ENCODE measurements at regions not wholly inside any gene's neighbourhood (a gene's known extent, or its start where the extent isn't known, plus 50 kb on each side); places are given as distances from the start of the nearest gene placed in this dataset.

DNA sequence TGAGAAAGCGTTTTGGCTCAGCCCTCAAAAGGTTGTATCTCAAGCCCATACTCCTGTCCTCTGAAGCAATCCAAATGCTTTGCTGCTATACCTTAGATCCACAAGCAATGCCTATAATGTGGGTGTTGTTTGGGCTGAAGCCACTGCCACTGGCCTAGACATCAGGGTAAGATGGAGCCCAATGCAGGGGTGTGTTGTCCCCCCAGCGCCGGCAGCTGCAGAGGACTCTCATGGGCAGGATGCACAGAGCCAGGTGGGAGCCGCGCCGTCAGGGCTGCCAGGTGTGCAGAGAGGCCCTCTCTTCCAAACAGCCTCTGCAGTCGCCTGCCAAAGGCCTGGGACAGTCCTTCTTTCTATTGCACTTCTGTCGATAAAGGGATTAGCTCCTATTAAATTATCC lies 205.2 kb upstream of the SHH start:
- H3K9me3 ChIP-seq (ENCODE audit: control insufficient read depth in 4 of 4, low read length in 3 of 4), result no peaks in the 10 kb centered on the region
- 87% methylated on average over 8 of the region's 8 CpGs for WGBS
- DNase-seq (ENCODE audit: low spot score), result no peak
- TF ChIP-seq HNF4G (IDR thresholded peaks at IDR 0.05) (no peak), RXRA (IDR thresholded peaks at IDR 0.05) (no peak)
- TF ChIP-seq, protein P1, sequence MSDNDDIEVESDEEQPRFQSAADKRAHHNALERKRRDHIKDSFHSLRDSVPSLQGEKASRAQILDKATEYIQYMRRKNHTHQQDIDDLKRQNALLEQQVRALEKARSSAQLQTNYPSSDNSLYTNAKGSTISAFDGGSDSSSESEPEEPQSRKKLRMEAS (IDR thresholded peaks at IDR 0.05), result no peak
- no peak overlapping the region for H3K27ac ChIP-seq (ENCODE audit: low read depth in 1 of 2, low read length in 2 of 2)
- H3K9ac ChIP-seq (ENCODE audit: low read depth in 1 of 2, low read length in 2 of 2), result no peak overlapping the region
- no peaks in the 10 kb centered on the region for H3K4me1 ChIP-seq (ENCODE audit: control insufficient read depth in 4 of 4, insufficient read depth in 4 of 4, low read length in 3 of 4)
- H3K4me3 ChIP-seq (ENCODE audit: low read depth in 1 of 3, low read length in 3 of 3), result no peak overlapping the region
- no peaks in the 10 kb centered on the region for H3K27me3 ChIP-seq (ENCODE audit: control insufficient read depth in 4 of 4, insufficient read depth in 4 of 4, low read length in 3 of 4)
- H3K36me3 ChIP-seq (ENCODE audit: control insufficient read depth in 4 of 4, insufficient read depth in 3 of 4, low read depth in 1 of 4, low read length in 3 of 4), result no peaks in the 10 kb centered on the region

DNA sequence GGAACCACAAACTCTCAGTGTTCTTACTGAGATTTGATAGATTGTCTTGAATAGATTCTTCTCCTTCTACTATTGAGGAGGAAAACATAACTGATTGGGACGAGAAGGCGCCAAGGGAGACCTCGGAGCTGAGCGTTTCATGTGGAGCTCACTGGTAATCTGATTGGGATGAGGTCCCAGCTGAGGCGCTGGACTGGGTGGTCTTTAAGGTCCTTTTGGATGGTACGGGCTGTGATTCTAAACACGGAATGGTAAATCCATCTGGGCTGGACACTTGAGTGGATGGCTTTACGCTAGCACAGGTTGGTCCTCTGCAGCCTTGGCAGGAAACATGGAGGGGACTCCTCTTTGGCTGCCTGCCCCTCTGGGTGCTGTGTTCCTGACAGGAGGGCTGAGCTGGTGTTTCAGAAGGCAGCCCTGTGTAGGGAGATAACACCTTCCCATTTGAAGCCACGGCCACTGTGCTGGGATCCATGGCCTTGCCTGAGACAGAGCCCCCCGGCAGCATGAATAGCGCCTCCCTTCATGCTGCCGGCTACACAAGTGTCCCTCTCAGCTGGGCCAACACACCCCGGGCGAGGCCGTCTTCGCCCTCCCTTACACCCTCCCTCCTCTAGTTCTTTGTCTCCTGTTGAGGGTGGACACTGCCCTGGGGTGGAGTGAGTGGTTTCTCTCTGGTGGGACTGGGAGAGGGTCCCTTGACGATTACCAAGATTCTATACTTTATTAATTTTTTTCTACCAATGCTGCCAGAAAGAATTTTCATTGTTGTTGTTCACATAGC lies 203.2 kb upstream of the SHH start:
- Histone ChIP-seq H3K9ac (ENCODE audit: low read depth in 1 of 2, low read length in 2 of 2) (no peak overlapping the region), H3K9me3 (ENCODE audit: control insufficient read depth in 4 of 4, low read length in 3 of 4) (no peaks in the 10 kb centered on the region), H3K27ac (ENCODE audit: low read depth in 1 of 2, low read length in 2 of 2) (no peak overlapping the region), H3K27me3 (ENCODE audit: control insufficient read depth in 4 of 4, insufficient read depth in 4 of 4, low read length in 3 of 4) (no peaks in the 10 kb centered on the region), H3K4me1 (ENCODE audit: control insufficient read depth in 4 of 4, insufficient read depth in 4 of 4, low read length in 3 of 4) (no peaks in the 10 kb centered on the region), H3K36me3 (ENCODE audit: control insufficient read depth in 4 of 4, insufficient read depth in 3 of 4, low read depth in 1 of 4, low read length in 3 of 4) (no peaks in the 10 kb centered on the region), H3K4me3 (ENCODE audit: low read depth in 1 of 3, low read length in 3 of 3) (no peak overlapping the region)
- 93% methylated on average over 17 of the region's 17 CpGs for WGBS
- DNase-seq (ENCODE audit: low spot score), result no peak
- TF ChIP-seq, protein P2, sequence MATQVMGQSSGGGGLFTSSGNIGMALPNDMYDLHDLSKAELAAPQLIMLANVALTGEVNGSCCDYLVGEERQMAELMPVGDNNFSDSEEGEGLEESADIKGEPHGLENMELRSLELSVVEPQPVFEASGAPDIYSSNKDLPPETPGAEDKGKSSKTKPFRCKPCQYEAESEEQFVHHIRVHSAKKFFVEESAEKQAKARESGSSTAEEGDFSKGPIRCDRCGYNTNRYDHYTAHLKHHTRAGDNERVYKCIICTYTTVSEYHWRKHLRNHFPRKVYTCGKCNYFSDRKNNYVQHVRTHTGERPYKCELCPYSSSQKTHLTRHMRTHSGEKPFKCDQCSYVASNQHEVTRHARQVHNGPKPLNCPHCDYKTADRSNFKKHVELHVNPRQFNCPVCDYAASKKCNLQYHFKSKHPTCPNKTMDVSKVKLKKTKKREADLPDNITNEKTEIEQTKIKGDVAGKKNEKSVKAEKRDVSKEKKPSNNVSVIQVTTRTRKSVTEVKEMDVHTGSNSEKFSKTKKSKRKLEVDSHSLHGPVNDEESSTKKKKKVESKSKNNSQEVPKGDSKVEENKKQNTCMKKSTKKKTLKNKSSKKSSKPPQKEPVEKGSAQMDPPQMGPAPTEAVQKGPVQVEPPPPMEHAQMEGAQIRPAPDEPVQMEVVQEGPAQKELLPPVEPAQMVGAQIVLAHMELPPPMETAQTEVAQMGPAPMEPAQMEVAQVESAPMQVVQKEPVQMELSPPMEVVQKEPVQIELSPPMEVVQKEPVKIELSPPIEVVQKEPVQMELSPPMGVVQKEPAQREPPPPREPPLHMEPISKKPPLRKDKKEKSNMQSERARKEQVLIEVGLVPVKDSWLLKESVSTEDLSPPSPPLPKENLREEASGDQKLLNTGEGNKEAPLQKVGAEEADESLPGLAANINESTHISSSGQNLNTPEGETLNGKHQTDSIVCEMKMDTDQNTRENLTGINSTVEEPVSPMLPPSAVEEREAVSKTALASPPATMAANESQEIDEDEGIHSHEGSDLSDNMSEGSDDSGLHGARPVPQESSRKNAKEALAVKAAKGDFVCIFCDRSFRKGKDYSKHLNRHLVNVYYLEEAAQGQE (IDR thresholded peaks at IDR 0.05), result no peak
- TF ChIP-seq HNF4A (conservative IDR thresholded peaks at IDR 0.05) (no peak), HNF4G (IDR thresholded peaks at IDR 0.05) (no peak), YY1 (IDR thresholded peaks at IDR 0.05) (no peak), JUND (IDR thresholded peaks at IDR 0.05) (no peak), TAF1 (conservative IDR thresholded peaks at IDR 0.05) (no peak), GABPA (IDR thresholded peaks at IDR 0.05 in 1 of 2, conservative IDR thresholded peaks at IDR 0.05 in 1 of 2) (no peak), SP1 (IDR thresholded peaks at IDR 0.05) (no peak), FOXA2 (IDR thresholded peaks at IDR 0.05) (no peak), RXRA (IDR thresholded peaks at IDR 0.05) (no peak), RAD21 (IDR thresholded peaks at IDR 0.05) (no peak), FOXA1 (IDR thresholded peaks at IDR 0.05) (no peak), NR2F2 (IDR thresholded peaks at IDR 0.05) (no peak), EGR1 (IDR thresholded peaks at IDR 0.05; ENCODE audit: low read depth in 2 of 2) (no peak)
- TF ChIP-seq, protein P3, sequence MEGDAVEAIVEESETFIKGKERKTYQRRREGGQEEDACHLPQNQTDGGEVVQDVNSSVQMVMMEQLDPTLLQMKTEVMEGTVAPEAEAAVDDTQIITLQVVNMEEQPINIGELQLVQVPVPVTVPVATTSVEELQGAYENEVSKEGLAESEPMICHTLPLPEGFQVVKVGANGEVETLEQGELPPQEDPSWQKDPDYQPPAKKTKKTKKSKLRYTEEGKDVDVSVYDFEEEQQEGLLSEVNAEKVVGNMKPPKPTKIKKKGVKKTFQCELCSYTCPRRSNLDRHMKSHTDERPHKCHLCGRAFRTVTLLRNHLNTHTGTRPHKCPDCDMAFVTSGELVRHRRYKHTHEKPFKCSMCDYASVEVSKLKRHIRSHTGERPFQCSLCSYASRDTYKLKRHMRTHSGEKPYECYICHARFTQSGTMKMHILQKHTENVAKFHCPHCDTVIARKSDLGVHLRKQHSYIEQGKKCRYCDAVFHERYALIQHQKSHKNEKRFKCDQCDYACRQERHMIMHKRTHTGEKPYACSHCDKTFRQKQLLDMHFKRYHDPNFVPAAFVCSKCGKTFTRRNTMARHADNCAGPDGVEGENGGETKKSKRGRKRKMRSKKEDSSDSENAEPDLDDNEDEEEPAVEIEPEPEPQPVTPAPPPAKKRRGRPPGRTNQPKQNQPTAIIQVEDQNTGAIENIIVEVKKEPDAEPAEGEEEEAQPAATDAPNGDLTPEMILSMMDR (IDR thresholded peaks at IDR 0.05; ENCODE audit: low read depth, low read length, missing input control), result no peak
- TF ChIP-seq, protein P4, sequence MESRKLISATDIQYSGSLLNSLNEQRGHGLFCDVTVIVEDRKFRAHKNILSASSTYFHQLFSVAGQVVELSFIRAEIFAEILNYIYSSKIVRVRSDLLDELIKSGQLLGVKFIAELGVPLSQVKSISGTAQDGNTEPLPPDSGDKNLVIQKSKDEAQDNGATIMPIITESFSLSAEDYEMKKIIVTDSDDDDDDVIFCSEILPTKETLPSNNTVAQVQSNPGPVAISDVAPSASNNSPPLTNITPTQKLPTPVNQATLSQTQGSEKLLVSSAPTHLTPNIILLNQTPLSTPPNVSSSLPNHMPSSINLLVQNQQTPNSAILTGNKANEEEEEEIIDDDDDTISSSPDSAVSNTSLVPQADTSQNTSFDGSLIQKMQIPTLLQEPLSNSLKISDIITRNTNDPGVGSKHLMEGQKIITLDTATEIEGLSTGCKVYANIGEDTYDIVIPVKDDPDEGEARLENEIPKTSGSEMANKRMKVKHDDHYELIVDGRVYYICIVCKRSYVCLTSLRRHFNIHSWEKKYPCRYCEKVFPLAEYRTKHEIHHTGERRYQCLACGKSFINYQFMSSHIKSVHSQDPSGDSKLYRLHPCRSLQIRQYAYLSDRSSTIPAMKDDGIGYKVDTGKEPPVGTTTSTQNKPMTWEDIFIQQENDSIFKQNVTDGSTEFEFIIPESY (IDR thresholded peaks at IDR 0.05), result no peak
- TF ChIP-seq, protein P5, sequence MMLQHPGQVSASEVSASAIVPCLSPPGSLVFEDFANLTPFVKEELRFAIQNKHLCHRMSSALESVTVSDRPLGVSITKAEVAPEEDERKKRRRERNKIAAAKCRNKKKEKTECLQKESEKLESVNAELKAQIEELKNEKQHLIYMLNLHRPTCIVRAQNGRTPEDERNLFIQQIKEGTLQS (IDR thresholded peaks at IDR 0.05), result no peak
- TF ChIP-seq, protein P1 (IDR thresholded peaks at IDR 0.05), result no peak
